ENCODE measurements at regions not wholly inside any gene's neighbourhood (a gene's known extent, or its start where the extent isn't known, plus 50 kb on each side); places are given as distances from the start of the nearest gene placed in this dataset.

GRCh38 chr19:28406966-28407365 is 806.0 kb downstream of the UQCRFS1 start:
- Histone ChIP-seq H3K4me3 (ENCODE audit: low read length) (no peak overlapping the region), H3K9ac (ENCODE audit: low read length) (no peak overlapping the region), H3K9me3 (ENCODE audit: control insufficient read depth, low read length) (no peaks in the 10 kb centered on the region), H3K36me3 (ENCODE audit: control insufficient read depth, insufficient read depth, low read length, severe bottlenecking) (no peaks in the 10 kb centered on the region), H3K4me1 (ENCODE audit: control insufficient read depth, insufficient read depth, low read length) (no peaks in the 10 kb centered on the region), H3K27me3 (replicated peaks; ENCODE audit: control insufficient read depth, insufficient read depth, low read length) (peaks cover 38% of the 10 kb centered on the region)
- no peak for DNase-seq (ENCODE audit: low read depth)

GRCh38 chr19:28405346-28405742 is 807.6 kb downstream of the UQCRFS1 start:
- Histone ChIP-seq H3K36me3 (ENCODE audit: control insufficient read depth, insufficient read depth, low read length, severe bottlenecking) (no peaks in the 10 kb centered on the region), H3K4me1 (ENCODE audit: control insufficient read depth, insufficient read depth, low read length) (no peaks in the 10 kb centered on the region), H3K27me3 (replicated peaks; ENCODE audit: control insufficient read depth, insufficient read depth, low read length) (peaks cover 36% of the 10 kb centered on the region), H3K9me3 (ENCODE audit: control insufficient read depth, low read length) (no peaks in the 10 kb centered on the region), H3K9ac (ENCODE audit: low read length) (no peak overlapping the region), H3K4me3 (ENCODE audit: low read length) (no peak overlapping the region)
- DNase-seq (ENCODE audit: low read depth): no peak

GRCh38 chr19:28404472-28404871 is 808.5 kb downstream of the UQCRFS1 start:
- Histone ChIP-seq H3K9me3 (ENCODE audit: control insufficient read depth, low read length) (no peaks in the 10 kb centered on the region), H3K36me3 (ENCODE audit: control insufficient read depth, insufficient read depth, low read length, severe bottlenecking) (no peaks in the 10 kb centered on the region), H3K4me1 (ENCODE audit: control insufficient read depth, insufficient read depth, low read length) (no peaks in the 10 kb centered on the region), H3K4me3 (ENCODE audit: low read length) (no peak overlapping the region), H3K27me3 (replicated peaks; ENCODE audit: control insufficient read depth, insufficient read depth, low read length) (peaks cover 36% of the 10 kb centered on the region), H3K9ac (ENCODE audit: low read length) (no peak overlapping the region)
- no peak for DNase-seq (ENCODE audit: low read depth)

- Histone ChIP-seq H3K36me3 (ENCODE audit: control insufficient read depth, insufficient read depth, low read length, severe bottlenecking) (no peaks in the 10 kb centered on the region), H3K4me3 (ENCODE audit: low read length) (no peak overlapping the region), H3K4me1 (ENCODE audit: control insufficient read depth, insufficient read depth, low read length) (no peaks in the 10 kb centered on the region), H3K9ac (ENCODE audit: low read length) (no peak overlapping the region), H3K27me3 (replicated peaks; ENCODE audit: control insufficient read depth, insufficient read depth, low read length) (peaks cover 36% of the 10 kb centered on the region), H3K9me3 (ENCODE audit: control insufficient read depth, low read length) (no peaks in the 10 kb centered on the region)
- DNase-seq (ENCODE audit: low read depth): no peak
Measured at GRCh38 chr19:28403690-28404089, 809.3 kb downstream of the UQCRFS1 start.

GRCh38 chr19:28402701-28403290 is 810.2 kb downstream of the UQCRFS1 start:
- Histone ChIP-seq H3K4me1 (ENCODE audit: control insufficient read depth, insufficient read depth, low read length) (no peaks in the 10 kb centered on the region), H3K36me3 (ENCODE audit: control insufficient read depth, insufficient read depth, low read length, severe bottlenecking) (no peaks in the 10 kb centered on the region), H3K4me3 (ENCODE audit: low read length) (no peak overlapping the region), H3K27me3 (replicated peaks; ENCODE audit: control insufficient read depth, insufficient read depth, low read length) (peaks cover 36% of the 10 kb centered on the region), H3K9ac (ENCODE audit: low read length) (no peak overlapping the region), H3K9me3 (ENCODE audit: control insufficient read depth, low read length) (no peaks in the 10 kb centered on the region)
- DNase-seq (ENCODE audit: low read depth): no peak

GRCh38 chr19:28401739-28402424 is 811.1 kb downstream of the UQCRFS1 start:
- Histone ChIP-seq H3K4me3 (ENCODE audit: low read length) (no peak overlapping the region), H3K4me1 (ENCODE audit: control insufficient read depth, insufficient read depth, low read length) (no peaks in the 10 kb centered on the region), H3K9ac (ENCODE audit: low read length) (no peak overlapping the region), H3K36me3 (ENCODE audit: control insufficient read depth, insufficient read depth, low read length, severe bottlenecking) (no peaks in the 10 kb centered on the region), H3K27me3 (replicated peaks; ENCODE audit: control insufficient read depth, insufficient read depth, low read length) (peaks cover 35% of the 10 kb centered on the region), H3K9me3 (ENCODE audit: control insufficient read depth, low read length) (no peaks in the 10 kb centered on the region)
- no peak for DNase-seq (ENCODE audit: low read depth)

GRCh38 chr19:28400953-28401671 is 811.8 kb downstream of the UQCRFS1 start:
- no peak overlapping the region for H3K4me3 ChIP-seq (ENCODE audit: low read length)
- H3K27me3 ChIP-seq (replicated peaks; ENCODE audit: control insufficient read depth, insufficient read depth, low read length): peaks cover 33% of the 10 kb centered on the region
- no peaks in the 10 kb centered on the region for H3K9me3 ChIP-seq (ENCODE audit: control insufficient read depth, low read length)
- DNase-seq (ENCODE audit: low read depth): no peak
- H3K4me1 ChIP-seq (ENCODE audit: control insufficient read depth, insufficient read depth, low read length): no peaks in the 10 kb centered on the region
- H3K9ac ChIP-seq (ENCODE audit: low read length): no peak overlapping the region
- no peaks in the 10 kb centered on the region for H3K36me3 ChIP-seq (ENCODE audit: control insufficient read depth, insufficient read depth, low read length, severe bottlenecking)

- no peak for DNase-seq (ENCODE audit: low read depth)
- H3K9ac ChIP-seq (ENCODE audit: low read length): no peak overlapping the region
- no peak overlapping the region for H3K4me3 ChIP-seq (ENCODE audit: low read length)
- H3K9me3 ChIP-seq (ENCODE audit: control insufficient read depth, low read length): no peaks in the 10 kb centered on the region
- H3K36me3 ChIP-seq (ENCODE audit: control insufficient read depth, insufficient read depth, low read length, severe bottlenecking): no peaks in the 10 kb centered on the region
- H3K27me3 ChIP-seq (replicated peaks; ENCODE audit: control insufficient read depth, insufficient read depth, low read length): peaks cover 21% of the 10 kb centered on the region
- H3K4me1 ChIP-seq (ENCODE audit: control insufficient read depth, insufficient read depth, low read length): no peaks in the 10 kb centered on the region
Measured at GRCh38 chr19:28399187-28399586, 813.8 kb downstream of the UQCRFS1 start.

GRCh38 chr19:28397800-28398199 is 815.2 kb downstream of the UQCRFS1 start:
- Histone ChIP-seq H3K27me3 (replicated peaks; ENCODE audit: control insufficient read depth, insufficient read depth, low read length) (peaks cover 21% of the 10 kb centered on the region), H3K36me3 (ENCODE audit: control insufficient read depth, insufficient read depth, low read length, severe bottlenecking) (no peaks in the 10 kb centered on the region), H3K4me1 (ENCODE audit: control insufficient read depth, insufficient read depth, low read length) (no peaks in the 10 kb centered on the region), H3K4me3 (ENCODE audit: low read length) (no peak overlapping the region), H3K9ac (ENCODE audit: low read length) (no peak overlapping the region), H3K9me3 (ENCODE audit: control insufficient read depth, low read length) (no peaks in the 10 kb centered on the region)
- DNase-seq (ENCODE audit: low read depth): no peak

GRCh38 chr19:28397306-28397705 is 815.6 kb downstream of the UQCRFS1 start:
- Histone ChIP-seq H3K36me3 (ENCODE audit: control insufficient read depth, insufficient read depth, low read length, severe bottlenecking) (no peaks in the 10 kb centered on the region), H3K4me1 (ENCODE audit: control insufficient read depth, insufficient read depth, low read length) (no peaks in the 10 kb centered on the region), H3K27me3 (replicated peaks; ENCODE audit: control insufficient read depth, insufficient read depth, low read length) (peaks cover 17% of the 10 kb centered on the region), H3K9ac (ENCODE audit: low read length) (no peak overlapping the region), H3K4me3 (ENCODE audit: low read length) (no peak overlapping the region), H3K9me3 (ENCODE audit: control insufficient read depth, low read length) (no peaks in the 10 kb centered on the region)
- DNase-seq (ENCODE audit: low read depth): no peak

- DNase-seq (ENCODE audit: low read depth): no peak
- H3K9me3 ChIP-seq (ENCODE audit: control insufficient read depth, low read length): no peaks in the 10 kb centered on the region
- no peak overlapping the region for H3K9ac ChIP-seq (ENCODE audit: low read length)
- H3K4me1 ChIP-seq (ENCODE audit: control insufficient read depth, insufficient read depth, low read length): no peaks in the 10 kb centered on the region
- peaks cover 10% of the 10 kb centered on the region for H3K27me3 ChIP-seq (replicated peaks; ENCODE audit: control insufficient read depth, insufficient read depth, low read length)
- no peaks in the 10 kb centered on the region for H3K36me3 ChIP-seq (ENCODE audit: control insufficient read depth, insufficient read depth, low read length, severe bottlenecking)
- no peak overlapping the region for H3K4me3 ChIP-seq (ENCODE audit: low read length)
Measured at GRCh38 chr19:28396287-28396831, 816.6 kb downstream of the UQCRFS1 start.

Data from adipocyte (in vitro differentiated cells).